ENCODE measurements at regions not wholly inside any gene's neighbourhood (a gene's known extent, or its start where the extent isn't known, plus 50 kb on each side); places are given as distances from the start of the nearest gene placed in this dataset.
"Not testable (repeated sequence)": the region's sequence is repeated elsewhere in the genome, so short reads cannot be mapped to it uniquely, and the experiment has no call there.

DNA sequence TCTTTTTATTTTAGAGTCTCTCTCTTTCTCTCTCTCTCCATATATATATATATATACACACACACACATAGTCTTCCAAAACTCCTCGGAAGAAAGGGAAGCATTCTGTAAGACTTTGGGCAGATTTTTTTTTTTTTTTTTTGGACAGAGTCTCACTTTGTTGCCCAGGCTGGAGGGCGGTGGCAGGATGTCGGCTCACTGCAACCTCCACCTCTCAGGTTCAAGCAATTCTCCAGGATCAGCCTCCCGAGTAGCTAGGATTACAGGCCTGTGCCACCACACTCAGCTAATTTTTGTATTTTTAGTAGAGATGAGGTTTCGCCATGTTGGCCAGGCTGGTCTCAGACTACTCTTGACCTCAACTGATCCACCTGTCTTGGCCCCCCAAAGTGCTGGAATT is 161.4 kb downstream of the GOLGA6L6 start:
- TF ChIP-seq, protein P1, sequence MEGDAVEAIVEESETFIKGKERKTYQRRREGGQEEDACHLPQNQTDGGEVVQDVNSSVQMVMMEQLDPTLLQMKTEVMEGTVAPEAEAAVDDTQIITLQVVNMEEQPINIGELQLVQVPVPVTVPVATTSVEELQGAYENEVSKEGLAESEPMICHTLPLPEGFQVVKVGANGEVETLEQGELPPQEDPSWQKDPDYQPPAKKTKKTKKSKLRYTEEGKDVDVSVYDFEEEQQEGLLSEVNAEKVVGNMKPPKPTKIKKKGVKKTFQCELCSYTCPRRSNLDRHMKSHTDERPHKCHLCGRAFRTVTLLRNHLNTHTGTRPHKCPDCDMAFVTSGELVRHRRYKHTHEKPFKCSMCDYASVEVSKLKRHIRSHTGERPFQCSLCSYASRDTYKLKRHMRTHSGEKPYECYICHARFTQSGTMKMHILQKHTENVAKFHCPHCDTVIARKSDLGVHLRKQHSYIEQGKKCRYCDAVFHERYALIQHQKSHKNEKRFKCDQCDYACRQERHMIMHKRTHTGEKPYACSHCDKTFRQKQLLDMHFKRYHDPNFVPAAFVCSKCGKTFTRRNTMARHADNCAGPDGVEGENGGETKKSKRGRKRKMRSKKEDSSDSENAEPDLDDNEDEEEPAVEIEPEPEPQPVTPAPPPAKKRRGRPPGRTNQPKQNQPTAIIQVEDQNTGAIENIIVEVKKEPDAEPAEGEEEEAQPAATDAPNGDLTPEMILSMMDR (IDR thresholded peaks at IDR 0.05; ENCODE audit: poor library complexity, severe bottlenecking): not testable (repeated sequence)
- not testable (repeated sequence) for TF ChIP-seq EZH2 (IDR thresholded peaks at IDR 0.05; ENCODE audit: borderline replicate concordance, insufficient read depth, low read length, poor library complexity, severe bottlenecking); POLR2AphosphoS5 (IDR thresholded peaks at IDR 0.05)

Measured in neural cell (in vitro differentiated cells).